ENCODE measurements at regions not wholly inside any gene's neighbourhood (a gene's known extent, or its start where the extent isn't known, plus 50 kb on each side); places are given as distances from the start of the nearest gene placed in this dataset.

DNA sequence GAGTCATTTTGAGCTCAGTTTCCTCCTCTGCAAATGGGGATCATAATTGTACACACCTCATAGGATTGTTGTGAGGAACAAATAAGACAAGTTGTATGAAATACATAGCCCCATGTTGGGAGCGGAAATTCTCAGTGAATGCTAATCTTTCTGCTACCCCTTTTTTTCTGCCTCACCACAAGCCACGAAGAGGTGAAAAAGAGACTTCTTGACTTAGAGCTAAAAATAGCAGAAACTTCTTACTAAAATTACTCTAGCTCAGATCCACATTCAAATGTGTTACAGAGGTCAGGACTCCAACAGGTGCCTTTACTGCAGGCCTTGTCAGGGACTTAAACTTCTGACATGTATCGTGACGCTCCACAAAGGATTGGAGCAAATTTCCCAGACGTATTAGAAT, 128.5 kb downstream of the MIAT start:
- no peaks in the 10 kb centered on the region; a peak in 2 of 22 replicates for H4K20me1 ChIP-seq
- peaks cover 11 to 51% (median 37%) of the 10 kb centered on the region in 11 experiments; a peak in 18 of 22 replicates for H3K36me3 ChIP-seq
- no peak for TF ChIP-seq Cebpa-rat (IDR thresholded peaks at IDR 0.05)
- H3K9me3 ChIP-seq (replicated peaks in 1 of 11): 0 out of 22 replicates have a peak, but pooled peaks cover 0 to 5% (median 0%) of the 10 kb centered on the region in 11 experiments
- no peak overlapping the region for H3K27ac ChIP-seq
- peaks cover 8 to 37% (median 26%) of the 10 kb centered on the region in 10 experiments; a peak in 18 of 20 replicates for H3K4me1 ChIP-seq
- H3K4me2 ChIP-seq: peak overlapping the region in 9 of 11 experiments; percentile 21 to 69 (median 44); a peak in 14 of 22 replicates
- no peak overlapping the region for H3K4me3 ChIP-seq
- H3K9ac ChIP-seq: no peak overlapping the region
- no peaks in the 10 kb centered on the region for H3K27me3 ChIP-seq

GRCh38 chr22:26786398-26786797, 129.0 kb downstream of the MIAT start:
- no peak overlapping the region for H3K4me3 ChIP-seq

GRCh38 chr22:26789951-26790350, 132.6 kb downstream of the MIAT start:
- no peak overlapping the region for H3K4me3 ChIP-seq
- H3K4me1 ChIP-seq: peaks cover 8 to 37% (median 26%) of the 10 kb centered on the region in 10 experiments; a peak in 18 of 20 replicates
- no peak for TF ChIP-seq Cebpa-rat (IDR thresholded peaks at IDR 0.05)
- H4K20me1 ChIP-seq: no peaks in the 10 kb centered on the region; a peak in 2 of 22 replicates
- H3K4me2 ChIP-seq: peak overlapping the region in 9 of 11 experiments; percentile 21 to 69 (median 58); a peak in 16 of 22 replicates
- 0 out of 22 replicates have a peak, but pooled peaks cover 0 to 5% (median 0%) of the 10 kb centered on the region in 11 experiments for H3K9me3 ChIP-seq (replicated peaks in 1 of 11)
- no peaks in the 10 kb centered on the region for H3K27me3 ChIP-seq
- no peak overlapping the region for H3K27ac ChIP-seq
- peak overlapping the region in 2 of 11 experiments; percentile 24 to 25; a peak in 2 of 22 replicates for H3K9ac ChIP-seq
- peaks cover 0 to 25% (median 12%) of the 10 kb centered on the region in 11 experiments; a peak in 12 of 22 replicates for H3K36me3 ChIP-seq

More at GRCh38 chr22:26786398-26786797, 129.0 kb downstream of the MIAT start:
- no peak for TF ChIP-seq Cebpa-rat (IDR thresholded peaks at IDR 0.05)
- Histone ChIP-seq H3K27ac (no peak overlapping the region), H3K9me3 (replicated peaks in 1 of 11) (0 out of 22 replicates have a peak, but pooled peaks cover 0 to 5% (median 0%) of the 10 kb centered on the region in 11 experiments), H3K4me1 (peaks cover 8 to 37% (median 26%) of the 10 kb centered on the region in 10 experiments; a peak in 18 of 20 replicates), H3K9ac (no peak overlapping the region), H4K20me1 (no peaks in the 10 kb centered on the region; a peak in 2 of 22 replicates), H3K36me3 (peaks cover 11 to 48% (median 35%) of the 10 kb centered on the region in 11 experiments; a peak in 17 of 22 replicates), H3K4me2 (peak overlapping the region in 6 of 11 experiments; percentile 34 to 69 (median 48); a peak in 7 of 22 replicates), H3K27me3 (no peaks in the 10 kb centered on the region)

- no peak overlapping the region for H3K9ac ChIP-seq
- TF ChIP-seq Cebpa-rat (IDR thresholded peaks at IDR 0.05): no peak
- peaks cover 0 to 21% (median 12%) of the 10 kb centered on the region in 11 experiments; a peak in 12 of 22 replicates for H3K36me3 ChIP-seq
- H3K27ac ChIP-seq: no peak overlapping the region
- H4K20me1 ChIP-seq: no peaks in the 10 kb centered on the region; a peak in 1 of 22 replicates
- H3K4me1 ChIP-seq: peaks cover 0 to 20% (median 15%) of the 10 kb centered on the region in 10 experiments; a peak in 16 of 20 replicates
- H3K27me3 ChIP-seq: no peaks in the 10 kb centered on the region
- 0 out of 22 replicates have a peak, but pooled peaks cover 0 to 5% (median 0%) of the 10 kb centered on the region in 11 experiments for H3K9me3 ChIP-seq (replicated peaks in 1 of 11)
- H3K4me2 ChIP-seq: no peak overlapping the region
- no peak overlapping the region for H3K4me3 ChIP-seq
Observed at GRCh38 chr22:26792522-26792921, 135.1 kb downstream of the MIAT start.

- Histone ChIP-seq H3K9ac (no peak overlapping the region), H3K27ac (no peak overlapping the region), H3K36me3 (peaks cover 0 to 12% (median 0%) of the 10 kb centered on the region in 11 experiments; a peak in 4 of 22 replicates), H3K9me3 (replicated peaks in 1 of 11) (no peaks in the 10 kb centered on the region), H3K4me3 (no peak overlapping the region), H3K4me2 (no peak overlapping the region), H3K27me3 (no peaks in the 10 kb centered on the region), H3K4me1 (peaks cover 0 to 20% (median 5%) of the 10 kb centered on the region in 10 experiments; a peak in 6 of 20 replicates), H4K20me1 (no peaks in the 10 kb centered on the region)
- TF ChIP-seq Cebpa-rat (IDR thresholded peaks at IDR 0.05): no peak
Observed at GRCh38 chr22:26796785-26797184, 139.4 kb downstream of the MIAT start.

DNA sequence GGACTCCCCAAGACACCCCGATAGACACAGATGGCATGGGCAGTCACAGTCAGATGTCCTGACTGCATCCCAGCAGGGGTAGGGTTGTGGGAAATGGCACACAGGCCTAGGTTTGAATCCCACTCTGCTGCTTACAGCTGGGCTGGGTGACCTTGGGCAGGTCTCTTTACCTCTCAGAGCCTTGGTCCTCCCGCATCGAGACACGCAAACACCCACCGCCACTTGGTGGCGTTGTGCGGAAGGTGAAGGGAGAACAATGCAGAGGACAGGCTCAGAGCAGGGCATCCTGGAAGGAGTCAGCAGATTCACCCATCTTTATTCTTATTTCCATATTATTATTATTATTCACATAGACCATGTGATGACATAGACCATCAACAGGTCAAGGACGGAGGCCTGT, 140.5 kb downstream of the MIAT start:
- H3K4me1 ChIP-seq: peaks cover 0 to 20% (median 5%) of the 10 kb centered on the region in 10 experiments; a peak in 6 of 20 replicates
- no peak overlapping the region for H3K27ac ChIP-seq
- no peak overlapping the region for H3K4me3 ChIP-seq
- H3K36me3 ChIP-seq: peaks cover 0 to 5% (median 0%) of the 10 kb centered on the region in 11 experiments; a peak in 3 of 22 replicates
- H3K9ac ChIP-seq: no peak overlapping the region
- TF ChIP-seq Cebpa-rat (IDR thresholded peaks at IDR 0.05): no peak
- H3K9me3 ChIP-seq (replicated peaks in 1 of 11): no peaks in the 10 kb centered on the region
- no peaks in the 10 kb centered on the region for H4K20me1 ChIP-seq
- no peak overlapping the region for H3K4me2 ChIP-seq
- H3K27me3 ChIP-seq: no peaks in the 10 kb centered on the region

DNA sequence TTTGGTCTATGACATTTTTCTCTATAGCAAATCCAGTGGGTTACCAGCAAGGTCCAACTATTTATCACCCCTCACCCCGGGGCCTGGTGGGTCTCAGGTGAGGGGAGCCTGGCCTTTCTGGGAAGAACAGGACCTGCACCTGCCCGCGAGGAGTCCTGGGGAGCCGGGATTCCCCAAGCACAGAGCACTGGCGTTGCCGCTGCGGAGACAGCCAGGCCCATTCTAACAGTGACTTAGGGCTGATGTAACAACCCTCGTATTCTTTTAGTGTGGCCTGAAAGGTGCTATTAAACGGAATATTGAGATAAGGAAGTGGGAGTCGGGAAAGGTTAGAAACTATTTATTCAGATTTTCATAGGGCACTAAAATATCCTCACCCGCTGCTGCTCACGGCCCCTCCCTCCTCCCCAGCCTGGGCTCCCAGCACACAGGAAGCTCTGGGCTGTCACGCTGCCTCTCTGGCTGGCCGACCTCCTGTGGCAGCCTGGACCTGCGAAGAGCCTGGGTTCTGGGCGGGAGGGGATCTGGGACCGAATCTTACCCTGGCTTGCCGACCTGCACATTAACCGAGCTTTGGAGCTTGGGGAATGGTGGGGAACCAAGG, 141.2 kb downstream of the MIAT start:
- no peak overlapping the region for H3K4me2 ChIP-seq
- H3K27ac ChIP-seq: no peak overlapping the region
- H3K36me3 ChIP-seq: no peaks in the 10 kb centered on the region; a peak in 2 of 22 replicates
- TF ChIP-seq Cebpa-rat (IDR thresholded peaks at IDR 0.05): no peak
- H3K9me3 ChIP-seq (replicated peaks in 1 of 11): no peaks in the 10 kb centered on the region
- H4K20me1 ChIP-seq: no peaks in the 10 kb centered on the region
- no peak overlapping the region for H3K9ac ChIP-seq
- H3K4me3 ChIP-seq: no peak overlapping the region
- peaks cover 0 to 20% (median 5%) of the 10 kb centered on the region in 10 experiments; a peak in 6 of 20 replicates for H3K4me1 ChIP-seq
- H3K27me3 ChIP-seq: no peaks in the 10 kb centered on the region

- Histone ChIP-seq H3K4me2 (no peak overlapping the region), H3K9me3 (replicated peaks in 1 of 11) (no peaks in the 10 kb centered on the region), H3K36me3 (no peaks in the 10 kb centered on the region), H3K27ac (no peak overlapping the region), H3K4me1 (peaks cover 0 to 20% (median 5%) of the 10 kb centered on the region in 10 experiments; a peak in 6 of 20 replicates), H4K20me1 (no peaks in the 10 kb centered on the region; a peak in 1 of 22 replicates), H3K4me3 (no peak overlapping the region), H3K27me3 (no peaks in the 10 kb centered on the region), H3K9ac (no peak overlapping the region)
- TF ChIP-seq Cebpa-rat (IDR thresholded peaks at IDR 0.05): no peak
Observed at GRCh38 chr22:26800858-26801257, 143.5 kb downstream of the MIAT start.

DNA sequence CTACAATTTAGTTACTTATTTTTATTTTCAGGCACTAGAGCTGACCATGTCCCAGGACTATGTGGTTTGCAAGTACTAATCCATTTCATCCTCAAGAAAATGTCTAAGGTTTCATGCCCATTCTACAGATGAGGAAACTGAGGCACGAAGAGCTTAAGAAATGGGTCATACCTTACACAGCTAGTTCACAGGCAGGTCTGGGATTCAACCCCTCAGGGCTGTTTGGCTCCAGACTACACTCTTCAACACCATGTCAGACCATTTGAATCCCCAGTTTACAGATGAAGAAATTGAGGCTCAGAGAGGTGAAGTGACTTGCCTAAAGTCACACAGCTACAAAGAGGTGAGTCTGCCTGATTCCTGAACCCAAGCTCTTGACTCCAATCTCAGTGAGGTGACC, 144.1 kb downstream of the MIAT start:
- H3K4me3 ChIP-seq: no peak overlapping the region
- H3K27me3 ChIP-seq: no peaks in the 10 kb centered on the region
- TF ChIP-seq Cebpa-rat (IDR thresholded peaks at IDR 0.05): no peak
- no peak overlapping the region for H3K27ac ChIP-seq
- H3K9me3 ChIP-seq (replicated peaks in 1 of 11): no peaks in the 10 kb centered on the region
- no peak overlapping the region for H3K9ac ChIP-seq
- no peaks in the 10 kb centered on the region; a peak in 1 of 22 replicates for H4K20me1 ChIP-seq
- no peak overlapping the region for H3K4me2 ChIP-seq
- no peaks in the 10 kb centered on the region for H3K36me3 ChIP-seq
- H3K4me1 ChIP-seq: peaks cover 0 to 20% (median 5%) of the 10 kb centered on the region in 10 experiments; a peak in 6 of 20 replicates

Measured in BLaER1 treated with 17β-estradiol and CSF1 and Interleukin-3, amounts not matched to agents 10 nM and 100 nM (cell line).